Mucosa of descending colon (tissue), 3 donors: ENCODE measurements at regions not wholly inside any gene's neighbourhood (a gene's known extent, or its start where the extent isn't known, plus 50 kb on each side); places are given as distances from the start of the nearest gene placed in this dataset.
"Not testable (repeated sequence)": the region's sequence is repeated elsewhere in the genome, so short reads cannot be mapped to it uniquely, and the experiment has no call there.

ENCODE experiments used
- ATAC-seq: fragments of 200-7000 bp; cut with Tn5 transposase; one replicate; pipeline ENCODE4 v1.9.1; 2020; ENCODE audit warnings: mild to moderate bottlenecking, moderate library complexity
- DNase-seq, 3 donors: peaks; one replicate each; pipeline ENCODE4 v3.0.0-alpha.2; 2020
- H3K36me3 ChIP-seq: fragments of 200-600 bp; one replicate; pipeline ENCODE4 v1.8.0; 2021; ENCODE audit warnings: low read depth, mild to moderate bottlenecking
- H3K4me1 ChIP-seq: fragments of 200-600 bp; one replicate; pipeline ENCODE4 v1.8.0; 2021; ENCODE audit warnings: low read depth, mild to moderate bottlenecking
- H3K4me3 ChIP-seq: fragments of 200-600 bp; one replicate; pipeline ENCODE4 v1.8.0; 2021; ENCODE audit warnings: mild to moderate bottlenecking
- H3K9me3 ChIP-seq: fragments of 200-600 bp; one replicate; pipeline ENCODE4 v1.8.0; 2021; ENCODE audit warnings: mild to moderate bottlenecking
- intact Hi-C, 2 donors: fragments of 100-400 bp; cut with DNase I in 1 of 2; cut with micrococcal nuclease in 1 of 2; formaldehyde crosslinking; loops; one replicate each; pipeline versions ENCODE4 v1.11.0 to v1.11.1; 2022; cut with DNase I, micrococcal nuclease
- TF ChIP-seq, protein P1 (sequence below): fragments of 200-600 bp; IDR thresholded peaks from one replicate; pipeline ENCODE4 v1.8.0; 2022; ENCODE audit warnings: antibody characterized with exemption, mild to moderate bottlenecking
- donor health status: DM: no; HTN: no; CAD: no; lungs with moderate emphysema.
- donor health status: DM: no; HTN: no; CAD: no.
- donor health status: DM: no; HTN: yes; CAD: no.

DNA sequence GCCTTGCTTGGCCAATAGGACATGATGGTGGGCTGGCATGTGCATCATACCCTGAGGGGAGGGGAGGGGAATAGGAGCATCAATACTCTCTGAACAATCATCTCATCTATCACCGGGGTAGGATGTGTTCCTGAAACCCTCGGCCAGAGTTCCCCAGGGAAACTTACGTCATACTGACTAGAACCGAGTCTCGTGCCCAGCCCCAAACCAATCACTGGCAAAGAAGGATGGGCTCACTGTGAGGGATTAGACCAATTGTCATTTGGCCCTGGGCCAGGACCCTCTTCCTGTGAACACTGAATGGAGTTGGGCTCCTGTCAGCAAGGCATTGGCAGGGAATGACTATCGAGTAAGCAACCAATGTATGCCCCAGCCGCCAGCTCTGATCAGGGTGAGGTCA, 261.5 kb downstream of the MYCN start:
- peaks cover 17% of the 10 kb centered on the region for H3K4me1 ChIP-seq
- no peaks in the 10 kb centered on the region for H3K9me3 ChIP-seq
- peak in 1 of 3 donors; percentile 50 for DNase-seq
- no peak for ATAC-seq
- no peaks in the 10 kb centered on the region for H3K36me3 ChIP-seq
- TF ChIP-seq, protein P1, sequence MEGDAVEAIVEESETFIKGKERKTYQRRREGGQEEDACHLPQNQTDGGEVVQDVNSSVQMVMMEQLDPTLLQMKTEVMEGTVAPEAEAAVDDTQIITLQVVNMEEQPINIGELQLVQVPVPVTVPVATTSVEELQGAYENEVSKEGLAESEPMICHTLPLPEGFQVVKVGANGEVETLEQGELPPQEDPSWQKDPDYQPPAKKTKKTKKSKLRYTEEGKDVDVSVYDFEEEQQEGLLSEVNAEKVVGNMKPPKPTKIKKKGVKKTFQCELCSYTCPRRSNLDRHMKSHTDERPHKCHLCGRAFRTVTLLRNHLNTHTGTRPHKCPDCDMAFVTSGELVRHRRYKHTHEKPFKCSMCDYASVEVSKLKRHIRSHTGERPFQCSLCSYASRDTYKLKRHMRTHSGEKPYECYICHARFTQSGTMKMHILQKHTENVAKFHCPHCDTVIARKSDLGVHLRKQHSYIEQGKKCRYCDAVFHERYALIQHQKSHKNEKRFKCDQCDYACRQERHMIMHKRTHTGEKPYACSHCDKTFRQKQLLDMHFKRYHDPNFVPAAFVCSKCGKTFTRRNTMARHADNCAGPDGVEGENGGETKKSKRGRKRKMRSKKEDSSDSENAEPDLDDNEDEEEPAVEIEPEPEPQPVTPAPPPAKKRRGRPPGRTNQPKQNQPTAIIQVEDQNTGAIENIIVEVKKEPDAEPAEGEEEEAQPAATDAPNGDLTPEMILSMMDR: no peak
- intact Hi-C loops: no loop called here
- H3K4me3 ChIP-seq: no peak overlapping the region

DNA sequence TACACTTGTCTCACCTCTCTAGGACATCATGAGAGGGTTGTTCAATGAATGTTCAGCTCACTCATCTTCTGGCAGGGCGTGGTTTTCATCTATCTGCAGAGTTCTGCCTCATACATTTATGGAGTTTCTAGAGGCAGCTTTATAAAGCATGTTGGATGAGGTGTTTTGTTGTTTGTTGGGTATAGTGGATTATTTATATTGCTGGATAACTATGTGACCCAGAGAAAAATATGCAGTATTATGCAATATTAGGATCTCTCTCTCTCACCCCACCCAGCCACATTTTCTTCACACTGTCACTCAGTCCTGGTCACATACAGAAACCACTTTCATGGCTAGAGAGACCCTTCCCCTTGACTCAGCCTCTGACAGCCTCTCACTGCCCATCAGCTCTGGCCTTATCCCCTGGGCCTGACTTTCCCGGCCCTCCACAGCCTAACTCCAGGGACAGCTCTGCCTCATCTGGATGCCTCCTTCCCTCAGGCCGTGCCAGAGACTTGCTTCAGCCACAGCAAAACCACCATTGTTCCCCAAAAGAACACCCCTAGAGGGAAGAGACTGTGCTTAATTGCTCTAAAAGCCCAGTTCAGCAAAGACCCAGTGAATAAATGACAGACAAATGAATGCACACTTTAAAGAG, 260.3 kb downstream of the MYCN start:
- DNase-seq (no peak), ATAC-seq (no peak)
- Histone ChIP-seq H3K4me3 (no peak overlapping the region), H3K9me3 (no peaks in the 10 kb centered on the region), H3K36me3 (no peaks in the 10 kb centered on the region), H3K4me1 (peaks cover 17% of the 10 kb centered on the region)
- intact Hi-C loops: no loop called here
- TF ChIP-seq, protein P1: no peak

DNA sequence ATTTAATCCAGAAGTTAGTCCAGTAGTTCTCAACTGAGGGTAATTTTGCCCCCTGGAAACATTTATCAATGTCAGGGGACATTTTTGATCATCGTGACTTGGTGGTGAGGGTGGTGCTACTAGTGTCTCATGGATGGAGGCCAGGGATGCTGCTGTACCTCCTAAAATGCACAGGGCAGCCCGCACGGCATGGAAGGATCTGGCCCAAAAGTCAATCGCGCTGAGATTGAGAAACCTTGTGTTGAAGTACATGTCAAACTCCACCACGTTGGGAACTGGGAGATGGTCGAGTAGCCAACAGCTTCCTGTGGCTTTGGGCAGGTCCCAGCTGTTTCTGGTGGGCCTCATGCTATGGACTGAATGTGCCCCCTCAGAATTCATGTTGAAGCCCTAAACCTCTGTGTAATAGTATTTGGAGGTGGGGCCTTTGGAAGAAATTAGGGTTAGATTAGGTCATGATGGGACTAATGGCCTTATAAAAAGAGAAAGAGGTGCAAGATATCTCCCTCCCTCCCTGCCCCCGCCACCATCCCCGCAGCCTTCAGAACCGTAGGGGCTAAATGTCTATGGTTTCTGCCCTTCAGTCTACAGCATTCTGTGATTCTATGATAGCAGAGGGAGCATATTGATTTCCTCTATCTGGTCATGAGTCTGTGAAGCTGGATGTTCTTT, 259.7 kb downstream of the MYCN start:
- Histone ChIP-seq H3K36me3 (no peaks in the 10 kb centered on the region), H3K4me1 (peaks cover 17% of the 10 kb centered on the region), H3K9me3 (no peaks in the 10 kb centered on the region), H3K4me3 (no peak overlapping the region)
- TF ChIP-seq, protein P1: no peak
- DNase-seq (no peak), ATAC-seq (no peak)
- intact Hi-C loops: no loop called here

DNA sequence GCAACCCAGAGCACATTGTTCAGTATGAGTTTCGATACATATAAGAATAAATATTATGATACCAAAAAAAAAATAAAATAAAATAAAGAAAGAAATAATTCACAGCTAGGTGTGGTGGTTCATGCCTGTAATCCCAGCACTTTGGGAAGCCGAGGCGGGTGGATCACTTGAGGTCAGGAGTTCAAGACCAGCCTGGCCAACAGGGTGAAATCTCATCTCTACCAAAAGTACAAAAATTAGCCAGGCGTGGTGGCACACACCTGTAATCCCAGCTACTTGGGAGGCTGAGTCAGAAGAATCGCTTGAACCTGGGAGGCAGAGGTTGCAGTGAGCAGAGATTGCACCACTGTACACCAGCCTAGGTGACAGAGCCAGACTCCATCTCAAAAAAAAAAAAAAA, 258.9 kb downstream of the MYCN start:
- H3K4me3 ChIP-seq, H3K36me3 ChIP-seq, H3K9me3 ChIP-seq, ATAC-seq, DNase-seq, intact Hi-C loops: not testable (repeated sequence)
- H3K4me1 ChIP-seq: peaks cover 17% of the 10 kb centered on the region

DNA sequence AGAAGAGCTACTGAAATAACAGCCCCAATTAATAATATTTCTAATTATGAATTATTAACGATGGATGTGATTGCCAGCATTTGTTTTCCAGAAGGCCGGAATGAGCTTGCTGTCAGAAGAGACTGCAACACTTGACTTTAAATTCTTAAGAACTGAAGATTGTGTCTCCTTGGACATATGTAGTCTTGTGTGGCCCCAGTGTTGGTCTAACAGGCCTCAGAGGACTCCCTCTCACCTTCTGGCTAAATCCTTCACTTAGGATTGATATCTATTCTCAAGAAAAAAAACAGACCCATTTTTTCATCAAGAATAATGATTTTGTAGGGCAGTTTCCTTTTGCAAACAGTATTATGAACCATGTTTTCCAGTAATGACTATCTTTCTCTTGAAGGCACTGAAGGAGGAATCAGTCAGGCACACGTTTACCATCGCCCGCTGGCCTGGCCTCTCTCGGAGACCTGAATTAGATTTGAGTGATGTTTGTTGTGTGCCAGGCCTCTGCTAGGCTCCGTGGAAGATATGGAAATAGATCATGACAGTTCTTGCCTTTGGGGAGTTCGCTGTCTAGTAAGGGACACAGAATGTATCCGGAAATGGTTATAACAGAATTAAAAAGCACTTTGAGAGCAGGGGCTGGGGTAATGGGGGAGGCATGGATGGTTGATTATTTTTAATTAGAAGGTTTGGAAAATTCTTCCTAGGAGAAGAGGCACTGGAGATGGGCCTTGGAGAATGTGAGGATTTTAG, 258.0 kb downstream of the MYCN start:
- Histone ChIP-seq H3K4me3 (no peak overlapping the region), H3K9me3 (no peaks in the 10 kb centered on the region), H3K4me1 (peaks cover 8% of the 10 kb centered on the region), H3K36me3 (no peaks in the 10 kb centered on the region)
- intact Hi-C loops: no loop called here
- no peak for DNase-seq
- ATAC-seq: no peak
- TF ChIP-seq, protein P1: no peak
